GM18507 (cell line): ENCODE measurements at regions not wholly inside any gene's neighbourhood (a gene's known extent, or its start where the extent isn't known, plus 50 kb on each side); places are given as distances from the start of the nearest gene placed in this dataset.
"Not testable (repeated sequence)": the region's sequence is repeated elsewhere in the genome, so short reads cannot be mapped to it uniquely, and the experiment has no call there.

Source experiments
- DNase-seq: peaks from one replicate; pipeline ENCODE4 v3.0.0; 2011; ENCODE audit warnings: low read depth; ENCODE audit not compliant: insufficient read length; ENCODE audit errors: extremely low spot score
- FAIRE-seq: peaks from 2 replicates; lab custom pipeline; 2011; peaks lifted over from hg19 to GRCh38; lab: Jason Lieb, UNC

GRCh38 chr5:53160895-53161294, 51.3 kb upstream of the MOCS2 start:
- DNase-seq, result no peak
- FAIRE-seq, result no peak

DNA sequence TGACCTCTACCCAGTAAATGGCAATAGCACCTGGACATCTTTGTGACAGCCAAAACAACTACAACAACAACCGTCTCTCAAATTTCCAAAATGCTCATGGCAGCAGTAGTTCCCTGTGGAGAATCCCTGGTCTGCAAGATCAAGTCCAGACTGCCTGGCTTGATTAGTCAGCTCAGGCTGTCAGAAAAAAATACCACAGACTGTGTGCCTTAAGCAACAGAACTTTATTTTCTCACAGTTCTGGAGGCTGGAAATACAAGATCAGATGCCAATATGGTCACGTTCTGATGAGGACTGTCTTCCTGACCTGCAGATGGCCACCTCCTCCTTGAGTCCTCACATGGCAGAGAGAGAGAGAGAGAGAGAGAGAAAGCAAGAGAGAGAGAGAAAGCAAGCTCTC, 52.3 kb upstream of the MOCS2 start:
- DNase-seq (no peak), FAIRE-seq (no peak)

DNA sequence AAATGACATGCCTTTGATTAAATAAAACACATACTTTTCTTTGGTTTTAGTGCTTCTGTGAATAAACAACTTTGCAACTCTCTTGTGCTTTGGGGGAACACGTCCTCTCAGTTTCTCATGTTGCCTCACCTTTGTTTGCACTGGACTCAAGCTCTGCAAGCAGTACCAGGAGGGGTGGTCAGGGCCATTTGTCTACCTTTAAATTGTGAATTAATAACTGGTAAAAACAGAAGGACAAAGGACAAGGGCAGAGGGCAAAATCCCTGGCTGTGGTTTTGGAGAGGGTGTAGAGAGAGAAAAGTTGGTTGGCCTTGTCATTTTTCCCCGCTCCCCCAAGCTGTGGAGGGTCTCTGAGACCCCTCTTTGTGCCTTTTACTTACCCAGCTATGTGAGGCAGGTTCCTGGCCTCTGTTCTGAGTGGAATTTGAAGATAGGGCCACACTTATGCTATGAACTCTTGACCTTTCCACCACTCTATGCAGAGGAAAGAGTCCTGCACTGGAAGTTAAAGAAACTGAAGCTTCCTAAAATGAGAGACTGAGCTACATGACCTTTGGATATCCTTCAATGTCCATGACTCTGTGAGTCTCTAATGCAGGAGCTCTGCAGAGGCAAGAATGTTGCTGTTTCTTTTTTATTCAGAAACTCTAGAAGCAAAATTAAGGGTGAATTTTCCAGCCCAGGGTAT, 55.1 kb upstream of the MOCS2 start:
- no peak for FAIRE-seq
- no peak for DNase-seq

GRCh38 chr5:53165431-53166182, 56.0 kb upstream of the MOCS2 start:
- no peak for FAIRE-seq
- no peak for DNase-seq

- FAIRE-seq, result no peak
- no peak for DNase-seq
Measured at GRCh38 chr5:53166183-53166495, 56.6 kb upstream of the MOCS2 start.

DNA sequence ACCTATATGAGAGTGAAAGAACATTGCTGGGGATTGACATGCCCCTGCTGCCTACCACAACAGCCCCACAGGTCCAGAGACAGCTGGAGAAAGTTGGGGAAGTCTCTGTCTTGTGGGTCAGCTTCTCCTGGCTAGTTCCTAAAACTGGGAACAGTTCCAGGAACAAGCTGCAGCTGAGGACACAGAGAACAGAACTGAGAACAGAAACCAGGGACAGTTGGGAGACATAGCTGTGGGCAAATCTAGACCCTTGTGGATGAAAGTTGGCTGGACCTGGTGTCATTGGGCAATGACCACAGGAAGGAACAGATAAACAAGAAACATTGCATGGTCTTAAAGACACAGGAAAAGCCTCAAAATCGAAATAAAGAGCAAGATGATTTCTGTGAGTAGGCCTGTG, 58.3 kb upstream of the MOCS2 start:
- no peak for DNase-seq
- no peak for FAIRE-seq

- FAIRE-seq, result no peak
- DNase-seq, result no peak
Measured at GRCh38 chr5:53169933-53170332, 60.4 kb upstream of the MOCS2 start.

DNA sequence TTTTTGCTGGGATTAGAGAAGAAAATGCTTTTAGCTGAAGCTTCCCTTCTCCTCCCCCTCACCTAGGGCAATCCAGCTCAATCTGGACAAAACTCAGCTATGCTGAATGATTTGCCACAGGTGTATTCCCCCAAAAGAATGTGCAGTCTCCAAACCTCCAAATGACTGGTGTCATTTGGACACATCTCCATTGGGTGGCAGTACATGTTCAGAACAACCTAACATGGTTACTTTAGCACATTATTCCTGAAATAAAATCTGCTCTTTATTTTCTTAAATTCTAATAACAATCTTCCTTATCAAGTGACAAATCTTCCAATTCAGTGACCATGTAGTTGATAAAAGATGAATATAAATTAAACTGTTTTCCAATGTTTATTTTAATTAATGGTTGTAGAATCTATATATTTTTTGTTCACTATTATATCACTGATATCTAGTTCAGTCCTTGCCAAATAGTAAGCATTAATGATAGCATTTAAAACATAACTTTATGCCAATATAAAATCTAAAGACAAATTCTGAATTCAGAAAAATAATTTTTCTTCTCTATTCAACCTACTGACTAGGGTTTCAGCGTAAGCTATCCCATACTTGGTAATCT, 61.3 kb upstream of the MOCS2 start:
- no peak for DNase-seq
- FAIRE-seq, result peak; percentile 51

DNA sequence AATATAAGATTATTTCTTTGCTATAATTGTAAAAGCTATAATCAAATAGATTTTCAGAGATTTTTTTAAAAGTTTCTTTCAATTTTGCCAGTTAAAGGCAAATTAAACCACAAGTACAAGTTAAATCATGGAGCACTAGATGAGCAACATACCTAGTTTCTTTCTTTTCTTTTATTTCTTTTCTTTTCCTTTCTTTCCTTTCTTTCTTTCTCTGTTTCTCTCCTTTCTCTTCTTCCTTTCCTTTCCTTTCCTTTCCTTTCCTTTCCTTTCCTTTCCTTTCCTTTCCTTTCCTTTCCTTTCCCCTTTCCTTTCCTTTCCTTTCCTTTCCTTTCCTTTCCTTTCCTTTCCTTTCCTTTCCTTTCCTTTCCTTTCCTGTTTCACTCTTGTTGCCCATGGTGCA, 62.5 kb upstream of the MOCS2 start:
- not testable (repeated sequence) for FAIRE-seq, DNase-seq

GRCh38 chr5:53172630-53173029, 63.1 kb upstream of the MOCS2 start:
- no peak for DNase-seq
- no peak for FAIRE-seq

- FAIRE-seq (no peak), DNase-seq (no peak)
Measured at GRCh38 chr5:53173083-53173482, 63.5 kb upstream of the MOCS2 start.

DNA sequence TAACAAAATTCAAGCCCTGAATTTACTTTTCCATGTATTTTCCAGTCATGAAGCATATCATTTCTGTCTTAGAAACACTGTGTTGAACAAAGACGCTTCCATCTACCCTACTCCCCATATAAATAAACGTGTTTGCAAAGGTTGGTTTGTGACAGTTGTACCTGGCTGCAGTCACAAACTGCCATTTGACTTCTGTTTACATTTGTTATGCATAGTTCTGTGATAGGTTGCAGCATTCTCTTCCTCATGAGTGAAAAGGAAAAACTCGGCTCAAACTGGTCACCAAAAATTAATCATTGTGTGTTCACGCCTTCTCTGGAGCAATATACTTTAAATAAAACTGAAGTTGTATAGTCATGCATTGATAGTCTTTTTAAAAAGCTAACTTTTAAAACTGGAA, 69.3 kb upstream of the MOCS2 start:
- FAIRE-seq, result no peak

DNA sequence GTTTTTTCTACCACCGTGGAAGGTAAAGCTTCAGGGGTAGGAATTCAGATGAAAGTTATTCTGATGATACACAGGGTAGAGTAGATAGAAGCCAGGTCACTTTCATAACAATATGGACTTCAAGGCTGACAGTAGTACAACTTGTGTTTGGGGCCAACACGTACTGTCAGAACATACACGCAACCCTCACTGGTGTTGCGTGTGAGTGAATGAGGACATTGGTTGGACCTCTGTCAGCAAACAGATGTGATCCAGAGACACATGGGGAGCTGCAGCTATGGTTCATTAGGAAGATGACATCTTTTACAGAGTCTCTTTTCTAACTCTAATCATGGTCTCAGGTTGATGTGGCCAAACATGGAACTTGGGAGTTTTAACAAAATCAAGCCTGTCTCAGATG, 70.1 kb upstream of the MOCS2 start:
- DNase-seq (no peak), FAIRE-seq (no peak)

More for the DNA sequence above, 69.3 kb upstream of the MOCS2 start:
- DNase-seq, result no peak

- FAIRE-seq, result no peak
- no peak for DNase-seq
Measured at GRCh38 chr5:53180538-53180937, 71.0 kb upstream of the MOCS2 start.

GRCh38 chr5:53180991-53181390, 71.4 kb upstream of the MOCS2 start:
- FAIRE-seq (no peak), DNase-seq (no peak)

GRCh38 chr5:53183880-53184279, 74.3 kb upstream of the MOCS2 start:
- DNase-seq (no peak), FAIRE-seq (no peak)

DNA sequence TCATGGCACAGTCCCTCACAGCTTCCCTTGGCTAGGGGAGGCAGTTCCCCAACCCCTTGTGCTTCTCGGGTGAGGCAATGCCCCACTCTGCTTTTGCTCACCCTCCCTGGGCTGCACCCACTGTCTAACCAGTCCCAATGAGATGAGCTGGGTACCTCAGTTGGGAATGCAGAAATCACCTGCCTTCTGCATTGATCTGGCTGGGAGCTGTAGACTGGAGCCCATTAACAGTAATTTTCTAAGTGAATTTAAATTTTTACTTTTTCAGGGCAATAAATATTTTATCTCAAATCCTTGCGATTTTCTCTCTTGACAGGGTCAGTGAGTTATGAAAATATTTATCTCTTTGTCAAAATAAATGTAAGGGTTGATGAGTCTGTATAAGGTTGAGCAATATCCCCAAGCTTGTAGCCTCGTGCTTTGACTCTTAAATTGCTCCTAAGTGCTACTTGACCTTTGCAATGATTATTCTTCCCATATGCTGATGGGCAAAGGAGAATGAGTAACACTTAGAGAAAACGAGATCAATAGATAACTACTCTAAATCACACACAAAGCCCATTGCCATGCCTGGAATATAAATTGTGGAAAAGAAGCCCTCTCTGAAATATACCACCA, 82.1 kb upstream of the MOCS2 start:
- no peak for DNase-seq
- no peak for FAIRE-seq

- no peak for FAIRE-seq
- no peak for DNase-seq
Measured at GRCh38 chr5:53194086-53194485, 84.5 kb upstream of the MOCS2 start.

GRCh38 chr5:53199882-53200281, 90.3 kb upstream of the MOCS2 start:
- FAIRE-seq (no peak), DNase-seq (no peak)

GRCh38 chr5:53200306-53200705, 90.7 kb upstream of the MOCS2 start:
- no peak for FAIRE-seq
- DNase-seq, result no peak

DNA sequence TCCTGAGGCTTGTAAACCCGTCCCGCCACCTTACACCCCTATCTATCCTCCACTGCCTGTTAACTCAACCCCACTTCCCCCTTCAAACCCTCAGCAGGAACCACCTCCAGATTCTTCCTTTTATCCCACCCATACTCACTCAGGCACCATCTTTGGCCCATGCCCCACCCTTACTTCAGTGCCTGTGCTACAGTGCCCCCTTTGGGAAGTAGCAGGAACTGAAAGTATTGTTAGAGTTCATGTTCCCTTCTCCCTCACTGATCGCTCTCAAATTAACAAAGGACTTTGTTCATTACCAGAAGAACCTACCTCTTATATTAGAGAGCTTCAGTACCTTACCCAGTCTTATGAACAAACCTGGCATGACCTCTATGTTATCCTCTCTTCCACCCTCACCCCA, 92.2 kb upstream of the MOCS2 start:
- DNase-seq (no peak), FAIRE-seq (peak; percentile 5)
